ENCODE measurements at regions not wholly inside any gene's neighbourhood (a gene's known extent, or its start where the extent isn't known, plus 50 kb on each side); places are given as distances from the start of the nearest gene placed in this dataset.
"Not testable (repeated sequence)": the region's sequence is repeated elsewhere in the genome, so short reads cannot be mapped to it uniquely, and the experiment has no call there.

DNA sequence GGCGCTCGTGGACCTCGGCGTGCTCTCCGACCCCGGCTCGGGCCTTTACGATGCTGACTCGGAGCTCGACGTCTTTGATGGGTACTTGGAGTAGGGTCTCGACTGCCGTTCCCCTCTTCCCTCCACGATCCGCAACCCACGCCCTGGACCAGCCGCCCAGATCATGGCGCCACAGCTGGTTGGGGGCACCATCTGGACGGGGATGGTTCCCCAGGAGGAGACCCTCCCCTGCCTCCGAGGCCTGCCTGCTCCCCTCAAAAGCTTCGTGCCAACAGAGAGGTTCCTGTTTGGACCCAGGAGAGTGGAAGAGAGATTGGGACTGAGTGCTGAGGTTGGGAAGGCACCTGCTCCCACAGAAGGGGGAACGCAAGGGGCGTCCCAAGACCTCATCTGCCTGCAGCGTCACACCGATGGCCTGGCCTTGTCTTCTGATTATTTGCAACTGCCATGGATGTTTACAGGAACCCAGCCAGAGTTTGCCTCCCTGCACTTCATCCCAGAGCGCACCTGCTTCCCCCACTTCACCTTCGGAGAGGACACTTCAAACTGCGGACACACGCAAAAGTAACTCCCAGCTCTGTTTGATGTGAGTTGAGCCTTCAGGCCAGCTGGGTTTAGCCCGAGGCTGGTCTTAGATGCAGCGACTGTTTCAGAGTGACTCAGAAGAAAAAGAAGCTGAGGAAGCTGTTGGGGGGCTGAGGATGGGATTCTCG is 71.2 kb upstream of the NIPA1 start:
- not testable (repeated sequence) for H3K9me3 ChIP-seq (replicated peaks); H3K4me1 ChIP-seq (replicated peaks); H3K36me3 ChIP-seq; H3K27me3 ChIP-seq (replicated peaks)
- Histone ChIP-seq H3K4me3 (peak overlapping the region; percentile 39), H3K27ac (peak overlapping the region; percentile 53)
- DNase-seq (ENCODE audit: low read depth in 1 of 2, low spot score in 2 of 2): peak in 1 of 2 experiments; percentile 68

GRCh38 chr15:22719980-22720379 is 66.5 kb upstream of the NIPA1 start:
- not testable (repeated sequence) for DNase-seq (ENCODE audit: low read depth in 1 of 2, low spot score in 2 of 2); H3K9me3 ChIP-seq (replicated peaks); H3K4me3 ChIP-seq; H3K27ac ChIP-seq; H3K27me3 ChIP-seq (replicated peaks); H3K36me3 ChIP-seq
- H3K4me1 ChIP-seq (replicated peaks): peaks cover 14% of the 10 kb centered on the region

- peaks cover 11% of the 10 kb centered on the region for H3K4me1 ChIP-seq (replicated peaks)
- H3K27me3 ChIP-seq (replicated peaks); H3K27ac ChIP-seq; H3K4me3 ChIP-seq; H3K36me3 ChIP-seq; DNase-seq (ENCODE audit: low read depth in 1 of 2, low spot score in 2 of 2); H3K9me3 ChIP-seq (replicated peaks): not testable (repeated sequence)
Measured at GRCh38 chr15:22726104-22726503, 60.3 kb upstream of the NIPA1 start.

GRCh38 chr15:22735067-22735466 is 51.4 kb upstream of the NIPA1 start:
- H3K27me3 ChIP-seq (replicated peaks); H3K9me3 ChIP-seq (replicated peaks); H3K4me3 ChIP-seq; H3K36me3 ChIP-seq: not testable (repeated sequence)
- peaks cover 29% of the 10 kb centered on the region for H3K4me1 ChIP-seq (replicated peaks)
- peak overlapping the region; percentile 50 for H3K27ac ChIP-seq
- DNase-seq (ENCODE audit: low read depth in 1 of 2, low spot score in 2 of 2): peak in 1 of 2 experiments; percentile 56

DNA sequence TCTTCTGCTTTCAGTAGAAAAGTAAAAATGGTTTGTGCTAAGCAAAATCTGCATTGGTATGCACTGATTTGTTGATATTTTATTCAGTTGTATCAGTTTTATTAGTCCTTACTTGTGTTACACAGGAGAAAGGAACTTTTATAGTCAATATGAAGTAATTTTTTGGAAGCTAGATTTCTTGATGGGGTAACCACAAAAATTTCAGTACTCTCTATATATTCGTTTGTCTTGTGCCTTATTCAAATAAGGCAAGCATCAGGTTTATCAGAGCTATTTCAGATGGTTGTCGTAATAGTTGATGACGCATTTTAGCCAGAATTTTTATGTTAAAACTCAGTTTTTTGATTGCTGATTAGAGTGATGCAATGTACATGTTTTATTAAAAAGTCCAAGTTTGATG is 50.7 kb upstream of the NIPA1 start:
- Histone ChIP-seq H3K27ac (peak overlapping the region; percentile 95), H3K4me1 (replicated peaks) (peaks cover 29% of the 10 kb centered on the region), H3K9me3 (replicated peaks) (no peaks in the 10 kb centered on the region), H3K4me3 (no peak overlapping the region), H3K36me3 (no peaks in the 10 kb centered on the region), H3K27me3 (replicated peaks) (no peaks in the 10 kb centered on the region)
- peak in 1 of 2 experiments; percentile 83 for DNase-seq (ENCODE audit: low read depth in 1 of 2, low spot score in 2 of 2)

DNA sequence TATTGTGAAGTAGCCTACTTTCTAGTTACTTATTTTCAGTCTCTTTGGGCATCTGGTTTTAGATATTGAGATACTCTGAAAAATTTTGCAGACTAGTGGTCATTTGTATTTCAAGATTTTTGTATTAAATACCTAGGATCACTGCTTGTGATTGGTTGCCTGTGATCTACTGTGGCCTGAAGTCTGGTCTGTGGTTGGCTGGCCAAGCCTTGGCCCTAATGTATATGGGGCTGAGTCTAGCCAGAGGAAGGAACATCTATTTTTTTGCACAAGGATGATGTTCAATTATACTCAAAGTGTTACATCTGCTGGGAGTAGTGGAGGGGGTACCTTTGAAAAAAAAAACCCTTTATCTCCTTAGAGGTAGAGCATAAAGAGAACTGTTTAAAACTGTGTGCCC is 50.2 kb upstream of the NIPA1 start:
- peak in 1 of 2 experiments; percentile 63 for DNase-seq (ENCODE audit: low read depth in 1 of 2, low spot score in 2 of 2)
- H3K4me3 ChIP-seq; H3K36me3 ChIP-seq; H3K27me3 ChIP-seq (replicated peaks); H3K9me3 ChIP-seq (replicated peaks): not testable (repeated sequence)
- H3K27ac ChIP-seq: peak overlapping the region; percentile 95
- H3K4me1 ChIP-seq (replicated peaks): peaks cover 29% of the 10 kb centered on the region

Measured in SJSA1 (cell line).